HepG2 (cell line): ENCODE measurements at regions not wholly inside any gene's neighbourhood (a gene's known extent, or its start where the extent isn't known, plus 50 kb on each side); places are given as distances from the start of the nearest gene placed in this dataset.
"Not testable (repeated sequence)": the region's sequence is repeated elsewhere in the genome, so short reads cannot be mapped to it uniquely, and the experiment has no call there.

Experiments used
- ATAC-seq: fragments of 200-7000 bp; cut with Tn5 transposase; 3 replicates; pipeline ENCODE4 v1.9.1; 2020; ENCODE audit warnings: mild to moderate bottlenecking, moderate library complexity
- BruUV-seq: library from RNA; stranded (reverse); fragments of 400-500 nt; replicated peaks from 2 replicates; lab custom pipeline; 2021; lab: Mats Ljungman, UMichigan
- CTCF ChIA-PET: fragments of 300-600 bp; formaldehyde crosslinking; extraction: SDS; loops from one replicate; lab custom pipeline; 2021; ENCODE audit warnings: low total read pairs, inconsistent platforms, low intra/inter-chr PET ratio; lab: Yijun Ruan, JAX
- POLR2A ChIA-PET: fragments of 350-600 bp; sonication (Branson Sonifier 250); formaldehyde crosslinking; loops from one replicate; lab custom pipeline; 2020; ENCODE audit warnings: antibody characterized with exemption, inconsistent platforms; lab: Yijun Ruan, JAX
- DNase-seq: peaks from one replicate; pipeline ENCODE4 v3.0.0-alpha.2; 2015; ENCODE audit warnings: low spot score
- FAIRE-seq: peaks from 3 replicates; lab custom pipeline; 2011; peaks lifted over from hg19 to GRCh38; lab: Jason Lieb, UNC
- H2AFZ ChIP-seq: one replicate; pipeline ENCODE4 v1.6.1; 2011; ENCODE audit warnings: low read length, inconsistent platforms
- H3K27ac ChIP-seq: fragments of 300-600 bp; 3 replicates; pipeline ENCODE4 v1.8.0; 2011; ENCODE audit warnings: mixed run types, mild to moderate bottlenecking, mixed read lengths, low read length, inconsistent platforms; ENCODE audit not compliant: insufficient read depth; ENCODE audit errors: extremely low read length
- H3K27me3 ChIP-seq, 2 experiments: fragments of 200-600 bp in 1 of 2; 2 replicates in 1 of 2; 3 replicates in 1 of 2; pipeline versions ENCODE4 v1.6.0 to v1.8.0; 2011; ENCODE audit warnings: low read length in 2 of 2, mild to moderate bottlenecking in 2 of 2, moderate library complexity in 2 of 2, inconsistent platforms in 1 of 2; ENCODE audit not compliant: insufficient read depth in 2 of 2, control insufficient read depth in 1 of 2
- H3K36me3 ChIP-seq, 2 experiments: fragments of 200-600 bp in 1 of 2; replicated peaks in 1 of 2; 2 replicates in 1 of 2; 3 replicates in 1 of 2; pipeline versions ENCODE4 v1.5.1 to v1.8.0; 2011; ENCODE audit warnings: low read length in 2 of 2, inconsistent platforms in 1 of 2; ENCODE audit not compliant: insufficient read depth in 2 of 2, control insufficient read depth in 1 of 2
- H3K4me1 ChIP-seq: 2 replicates; pipeline ENCODE4 v1.5.1; 2012; ENCODE audit warnings: low read length, inconsistent platforms; ENCODE audit not compliant: insufficient read depth
- H3K4me2 ChIP-seq: 2 replicates; pipeline ENCODE4 v1.6.0; 2011; ENCODE audit warnings: low read depth, low read length, inconsistent platforms
- H3K4me3 ChIP-seq, 3 experiments: fragments of 200-600 bp in 1 of 3; sonication (generic), shearing (Covaris generic) in 1 of 3; replicated peaks in 1 of 3; 2 replicates each; pipeline ENCODE4 v1.5.1; 2011 to 2016; ENCODE audit warnings: low read length in 3 of 3, inconsistent platforms in 2 of 3, low read depth in 2 of 3, mild to moderate bottlenecking in 2 of 3, control low read depth in 1 of 3, mixed read lengths in 1 of 3; ENCODE audit not compliant: insufficient read depth in 1 of 3
- H3K79me2 ChIP-seq: one replicate; pipeline ENCODE4 v1.6.1; 2011; ENCODE audit warnings: low read length, inconsistent platforms; ENCODE audit not compliant: insufficient read depth
- H3K9ac ChIP-seq: 2 replicates; pipeline ENCODE4 v1.6.0; 2011; ENCODE audit warnings: mild to moderate bottlenecking, low read depth, low read length, inconsistent platforms; ENCODE audit not compliant: insufficient read depth
- H3K9me3 ChIP-seq: 2 replicates; pipeline ENCODE4 v1.5.1; 2012; ENCODE audit warnings: mild to moderate bottlenecking, low read length
- H4K20me1 ChIP-seq: 2 replicates; pipeline ENCODE4 v1.6.0; 2011; ENCODE audit warnings: inconsistent platforms, mild to moderate bottlenecking, low read length, moderate library complexity; ENCODE audit not compliant: insufficient read depth
- ARID2 ChIP-seq: sonication (generic); formaldehyde crosslinking; IDR thresholded peaks from 2 replicates; pipeline ENCODE4 v1.8.1; 2022; ENCODE audit warnings: mild to moderate bottlenecking, missing genetic modification reagents, borderline replicate concordance
- HNRNPH1 ChIP-seq: fragments of 200-400 bp; formaldehyde crosslinking; optimal IDR thresholded peaks from 2 replicates; pipeline ENCODE3; 2017; ENCODE audit warnings: mild to moderate bottlenecking, low read depth, low read length
- REPIN1 ChIP-seq: sonication (generic); formaldehyde crosslinking; IDR thresholded peaks from 2 replicates; pipeline ENCODE4 v1.8.0; 2022; ENCODE audit warnings: missing genetic modification reagents, low read depth, mild to moderate bottlenecking, borderline replicate concordance
- RFXAP ChIP-seq: sonication (generic); formaldehyde crosslinking; IDR thresholded peaks from 2 replicates; pipeline ENCODE4 v1.4.0; 2020; ENCODE audit warnings: missing genetic modification reagents, borderline replicate concordance
- SP2 ChIP-seq: sonication (generic); formaldehyde crosslinking; IDR thresholded peaks from 2 replicates; pipeline ENCODE4 v1.5.1; 2020; ENCODE audit warnings: mild to moderate bottlenecking, missing genetic modification reagents
- ZNF12 ChIP-seq: sonication (generic); formaldehyde crosslinking; IDR thresholded peaks from 2 replicates; pipeline ENCODE4 v1.5.0; 2020; ENCODE audit warnings: missing genetic modification reagents
- ZNF672 ChIP-seq: sonication (generic); formaldehyde crosslinking; IDR thresholded peaks from 2 replicates; pipeline ENCODE4 v1.8.1; 2022; ENCODE audit warnings: missing genetic modification reagents
- WGBS: methylation state at CpG from one replicate; pipeline ENCODE4 v1.1.6; 2017; ENCODE audit warnings: low lambda C conversion rate; 5-methylcytosine and 5-hydroxymethylcytosine counted together
- in situ Hi-C: cut with HindIII; loops from 2 replicates; pipeline ENCODE4 v1.10.0; 2017; ENCODE audit warnings: low pct_unique_long_range_greater_than_20kb; ENCODE audit not compliant: extremely low pct_ligation_motif_present
- intact Hi-C: fragments of 100-400 bp; cut with micrococcal nuclease; formaldehyde crosslinking; loops from one replicate; pipeline ENCODE4 v1.10.0; 2022; ENCODE audit not compliant: unreplicated experiment
- TF ChIP-seq, protein P1 (sequence below): sonication (generic); formaldehyde crosslinking; IDR thresholded peaks from 2 replicates; pipeline ENCODE4 v1.5.0; 2020; ENCODE audit warnings: mild to moderate bottlenecking, missing genetic modification reagents
- TF ChIP-seq, protein P2 (sequence below): fragments of 450-650 bp; IDR thresholded peaks from 2 replicates; pipeline ENCODE4 v1.6.1; 2017
- TF ChIP-seq, protein P3 (sequence below): sonication (generic); formaldehyde crosslinking; IDR thresholded peaks from 2 replicates; pipeline ENCODE4 v1.4.0; 2020; ENCODE audit warnings: missing genetic modification reagents, borderline replicate concordance
- TF ChIP-seq, protein P4 (sequence below): sonication (generic); formaldehyde crosslinking; IDR thresholded peaks from 2 replicates; pipeline ENCODE4 v1.4.0; 2020; ENCODE audit warnings: missing genetic modification reagents

DNA sequence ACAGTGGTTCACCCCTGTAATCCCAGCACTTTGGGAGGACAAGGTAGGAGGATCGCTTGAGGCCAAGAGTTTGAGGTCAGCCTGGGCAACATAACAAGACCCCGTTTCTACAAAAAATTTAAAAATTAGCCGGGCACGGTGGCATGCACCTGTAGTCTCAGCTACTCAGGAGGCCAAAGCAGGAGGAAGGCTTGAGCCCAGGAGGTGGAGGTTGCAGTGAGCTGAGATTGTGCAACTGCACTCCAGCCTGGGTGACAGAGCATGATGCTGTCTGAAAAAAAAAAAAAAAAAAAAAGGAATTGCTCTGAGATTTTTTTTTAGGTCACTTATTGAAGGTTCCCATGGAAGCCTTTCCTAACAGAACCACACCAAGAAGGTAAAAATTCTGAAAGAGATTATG lies 101.9 kb upstream of the KCTD7 start:
- intact Hi-C loops, BruUV-seq, H3K27ac ChIP-seq, H3K79me2 ChIP-seq, DNase-seq, H2AFZ ChIP-seq, H3K4me3 ChIP-seq, H3K4me2 ChIP-seq, CTCF ChIA-PET, ATAC-seq, H4K20me1 ChIP-seq, H3K27me3 ChIP-seq: not testable (repeated sequence)
- peaks cover 15% of the 10 kb centered on the region for H3K4me1 ChIP-seq
- WGBS: 93% methylated on average over 4 of the region's 4 CpGs
- TF ChIP-seq, protein P1, sequence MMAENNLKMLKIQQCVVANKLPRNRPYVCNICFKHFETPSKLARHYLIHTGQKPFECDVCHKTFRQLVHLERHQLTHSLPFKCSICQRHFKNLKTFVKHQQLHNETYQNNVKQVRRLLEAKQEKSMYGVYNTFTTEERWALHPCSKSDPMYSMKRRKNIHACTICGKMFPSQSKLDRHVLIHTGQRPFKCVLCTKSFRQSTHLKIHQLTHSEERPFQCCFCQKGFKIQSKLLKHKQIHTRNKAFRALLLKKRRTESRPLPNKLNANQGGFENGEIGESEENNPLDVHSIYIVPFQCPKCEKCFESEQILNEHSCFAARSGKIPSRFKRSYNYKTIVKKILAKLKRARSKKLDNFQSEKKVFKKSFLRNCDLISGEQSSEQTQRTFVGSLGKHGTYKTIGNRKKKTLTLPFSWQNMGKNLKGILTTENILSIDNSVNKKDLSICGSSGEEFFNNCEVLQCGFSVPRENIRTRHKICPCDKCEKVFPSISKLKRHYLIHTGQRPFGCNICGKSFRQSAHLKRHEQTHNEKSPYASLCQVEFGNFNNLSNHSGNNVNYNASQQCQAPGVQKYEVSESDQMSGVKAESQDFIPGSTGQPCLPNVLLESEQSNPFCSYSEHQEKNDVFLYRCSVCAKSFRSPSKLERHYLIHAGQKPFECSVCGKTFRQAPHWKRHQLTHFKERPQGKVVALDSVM (CRISPR knock-in tag): peak; percentile 75
- TF ChIP-seq, all 625 proteins: peak for 1; not testable (repeated sequence) for 624
- POLR2A ChIA-PET: interaction anchor here (0.7 kb wide), 1 partner anchor 450 kb away, joined by 3 read pairs; no protein-coding TSS in a partner anchor
- H3K9ac ChIP-seq, FAIRE-seq, H3K9me3 ChIP-seq, H3K36me3 ChIP-seq, in situ Hi-C loops: not testable (repeated sequence)

DNA sequence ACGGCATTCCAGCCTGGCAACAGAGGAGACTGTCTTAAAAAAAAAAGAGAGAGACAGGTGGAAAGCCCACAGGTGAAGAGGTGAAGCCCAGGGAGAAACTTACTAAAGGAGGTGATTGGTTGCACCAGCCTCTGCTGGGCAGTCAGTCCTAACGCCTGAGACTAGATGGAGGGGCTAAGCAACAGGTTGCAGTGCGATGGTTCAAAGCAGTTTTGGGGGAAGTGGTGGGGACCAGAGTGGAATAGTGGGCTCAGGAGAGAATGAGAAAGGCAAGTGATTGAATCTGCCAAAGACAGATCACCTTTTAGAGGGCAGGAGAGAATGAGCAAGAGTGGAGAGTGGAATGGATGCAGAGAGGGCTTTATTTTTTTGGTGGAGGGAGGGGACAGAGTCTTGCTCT lies 100.0 kb upstream of the KCTD7 start:
- WGBS: 92% methylated on average over 3 of the region's 3 CpGs
- no peak overlapping the region for H3K4me3 ChIP-seq
- H4K20me1 ChIP-seq: no peaks in the 10 kb centered on the region
- no peak overlapping the region for H2AFZ ChIP-seq
- no peak for ATAC-seq
- no TSS peak for BruUV-seq
- in situ Hi-C loops: no loop called here
- no peak overlapping the region for H3K27ac ChIP-seq
- no peak for FAIRE-seq
- no peak for DNase-seq
- H3K36me3 ChIP-seq: no peaks in the 10 kb centered on the region
- no peaks in the 10 kb centered on the region for H3K79me2 ChIP-seq
- intact Hi-C loops: no loop called here
- no peak overlapping the region for H3K9ac ChIP-seq
- peaks cover 12% of the 10 kb centered on the region for H3K4me1 ChIP-seq
- ChIA-PET POLR2A (no interaction called here), CTCF (no interaction called here)
- H3K27me3 ChIP-seq: no peaks in the 10 kb centered on the region
- H3K4me2 ChIP-seq: no peak overlapping the region
- H3K9me3 ChIP-seq: no peaks in the 10 kb centered on the region
- TF ChIP-seq, protein P2, sequence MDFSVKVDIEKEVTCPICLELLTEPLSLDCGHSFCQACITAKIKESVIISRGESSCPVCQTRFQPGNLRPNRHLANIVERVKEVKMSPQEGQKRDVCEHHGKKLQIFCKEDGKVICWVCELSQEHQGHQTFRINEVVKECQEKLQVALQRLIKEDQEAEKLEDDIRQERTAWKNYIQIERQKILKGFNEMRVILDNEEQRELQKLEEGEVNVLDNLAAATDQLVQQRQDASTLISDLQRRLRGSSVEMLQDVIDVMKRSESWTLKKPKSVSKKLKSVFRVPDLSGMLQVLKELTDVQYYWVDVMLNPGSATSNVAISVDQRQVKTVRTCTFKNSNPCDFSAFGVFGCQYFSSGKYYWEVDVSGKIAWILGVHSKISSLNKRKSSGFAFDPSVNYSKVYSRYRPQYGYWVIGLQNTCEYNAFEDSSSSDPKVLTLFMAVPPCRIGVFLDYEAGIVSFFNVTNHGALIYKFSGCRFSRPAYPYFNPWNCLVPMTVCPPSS: no peak
- TF ChIP-seq, protein P3, sequence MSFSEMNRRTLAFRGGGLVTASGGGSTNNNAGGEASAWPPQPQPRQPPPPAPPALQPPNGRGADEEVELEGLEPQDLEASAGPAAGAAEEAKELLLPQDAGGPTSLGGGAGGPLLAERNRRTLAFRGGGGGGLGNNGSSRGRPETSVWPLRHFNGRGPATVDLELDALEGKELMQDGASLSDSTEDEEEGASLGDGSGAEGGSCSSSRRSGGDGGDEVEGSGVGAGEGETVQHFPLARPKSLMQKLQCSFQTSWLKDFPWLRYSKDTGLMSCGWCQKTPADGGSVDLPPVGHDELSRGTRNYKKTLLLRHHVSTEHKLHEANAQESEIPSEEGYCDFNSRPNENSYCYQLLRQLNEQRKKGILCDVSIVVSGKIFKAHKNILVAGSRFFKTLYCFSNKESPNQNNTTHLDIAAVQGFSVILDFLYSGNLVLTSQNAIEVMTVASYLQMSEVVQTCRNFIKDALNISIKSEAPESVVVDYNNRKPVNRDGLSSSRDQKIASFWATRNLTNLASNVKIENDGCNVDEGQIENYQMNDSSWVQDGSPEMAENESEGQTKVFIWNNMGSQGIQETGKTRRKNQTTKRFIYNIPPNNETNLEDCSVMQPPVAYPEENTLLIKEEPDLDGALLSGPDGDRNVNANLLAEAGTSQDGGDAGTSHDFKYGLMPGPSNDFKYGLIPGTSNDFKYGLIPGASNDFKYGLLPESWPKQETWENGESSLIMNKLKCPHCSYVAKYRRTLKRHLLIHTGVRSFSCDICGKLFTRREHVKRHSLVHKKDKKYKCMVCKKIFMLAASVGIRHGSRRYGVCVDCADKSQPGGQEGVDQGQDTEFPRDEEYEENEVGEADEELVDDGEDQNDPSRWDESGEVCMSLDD (CRISPR knock-in tag): no peak
- no peak for TF ChIP-seq ZNF12 (CRISPR knock-in tag)
- TF ChIP-seq ZNF672 (CRISPR knock-in tag): no peak
- no peak for TF ChIP-seq SP2 (CRISPR knock-in tag)
- TF ChIP-seq RFXAP (CRISPR knock-in tag): no peak
- no peak for TF ChIP-seq HNRNPH1
- TF ChIP-seq ARID2: no peak
- TF ChIP-seq, protein P4, sequence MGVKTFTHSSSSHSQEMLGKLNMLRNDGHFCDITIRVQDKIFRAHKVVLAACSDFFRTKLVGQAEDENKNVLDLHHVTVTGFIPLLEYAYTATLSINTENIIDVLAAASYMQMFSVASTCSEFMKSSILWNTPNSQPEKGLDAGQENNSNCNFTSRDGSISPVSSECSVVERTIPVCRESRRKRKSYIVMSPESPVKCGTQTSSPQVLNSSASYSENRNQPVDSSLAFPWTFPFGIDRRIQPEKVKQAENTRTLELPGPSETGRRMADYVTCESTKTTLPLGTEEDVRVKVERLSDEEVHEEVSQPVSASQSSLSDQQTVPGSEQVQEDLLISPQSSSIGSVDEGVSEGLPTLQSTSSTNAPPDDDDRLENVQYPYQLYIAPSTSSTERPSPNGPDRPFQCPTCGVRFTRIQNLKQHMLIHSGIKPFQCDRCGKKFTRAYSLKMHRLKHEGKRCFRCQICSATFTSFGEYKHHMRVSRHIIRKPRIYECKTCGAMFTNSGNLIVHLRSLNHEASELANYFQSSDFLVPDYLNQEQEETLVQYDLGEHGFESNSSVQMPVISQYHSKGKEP (CRISPR knock-in tag): no peak
- no peak for TF ChIP-seq REPIN1 (CRISPR knock-in tag)
